Body of pancreas (tissue), 4 donors: ENCODE measurements at regions not wholly inside any gene's neighbourhood (a gene's known extent, or its start where the extent isn't known, plus 50 kb on each side); places are given as distances from the start of the nearest gene placed in this dataset.

Source experiments
- POLR2A ChIP-seq, 3 donors: fragments of 450-650 bp; IDR thresholded peaks; one replicate each; pipeline ENCODE4 v1.6.1; 2016; ENCODE audit warnings: antibody characterized with exemption in 3 of 3, mild to moderate bottlenecking in 2 of 3
- TF ChIP-seq, protein P1 (sequence below), 7 experiments: fragments of 450-650 bp in 4 of 7; fragments of 200-600 bp in 3 of 7; sonication (generic) in 3 of 7; IDR thresholded peaks; one replicate each; pipeline ENCODE4 v1.5.1; 2016 to 2019; ENCODE audit warnings: antibody characterized with exemption in 7 of 7

DNA sequence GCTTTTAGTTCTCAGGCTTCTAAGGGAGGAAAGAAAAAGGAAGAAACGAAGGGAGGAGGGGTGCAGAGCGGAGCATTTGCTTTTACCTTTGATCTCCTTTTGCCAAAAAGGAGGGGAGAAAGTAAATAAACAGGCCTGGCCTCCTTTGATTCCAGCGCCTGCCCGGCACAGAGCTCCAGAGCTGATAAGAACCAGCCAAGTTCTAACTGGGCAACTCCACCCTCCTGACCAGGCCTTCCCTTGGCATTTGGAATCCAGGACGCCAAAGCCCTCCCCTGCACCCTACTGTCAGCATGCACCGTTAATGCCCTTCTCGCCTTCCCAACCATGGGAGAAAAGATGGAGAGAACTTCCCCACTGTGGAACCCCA is 120.8 kb upstream of the PTPN1 start:
- TF ChIP-seq, protein P1, sequence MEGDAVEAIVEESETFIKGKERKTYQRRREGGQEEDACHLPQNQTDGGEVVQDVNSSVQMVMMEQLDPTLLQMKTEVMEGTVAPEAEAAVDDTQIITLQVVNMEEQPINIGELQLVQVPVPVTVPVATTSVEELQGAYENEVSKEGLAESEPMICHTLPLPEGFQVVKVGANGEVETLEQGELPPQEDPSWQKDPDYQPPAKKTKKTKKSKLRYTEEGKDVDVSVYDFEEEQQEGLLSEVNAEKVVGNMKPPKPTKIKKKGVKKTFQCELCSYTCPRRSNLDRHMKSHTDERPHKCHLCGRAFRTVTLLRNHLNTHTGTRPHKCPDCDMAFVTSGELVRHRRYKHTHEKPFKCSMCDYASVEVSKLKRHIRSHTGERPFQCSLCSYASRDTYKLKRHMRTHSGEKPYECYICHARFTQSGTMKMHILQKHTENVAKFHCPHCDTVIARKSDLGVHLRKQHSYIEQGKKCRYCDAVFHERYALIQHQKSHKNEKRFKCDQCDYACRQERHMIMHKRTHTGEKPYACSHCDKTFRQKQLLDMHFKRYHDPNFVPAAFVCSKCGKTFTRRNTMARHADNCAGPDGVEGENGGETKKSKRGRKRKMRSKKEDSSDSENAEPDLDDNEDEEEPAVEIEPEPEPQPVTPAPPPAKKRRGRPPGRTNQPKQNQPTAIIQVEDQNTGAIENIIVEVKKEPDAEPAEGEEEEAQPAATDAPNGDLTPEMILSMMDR (IDR thresholded peaks at IDR 0.05), result no peak
- TF ChIP-seq POLR2A (IDR thresholded peaks at IDR 0.05), result no peak
